ENCODE measurements at regions not wholly inside any gene's neighbourhood (a gene's known extent, or its start where the extent isn't known, plus 50 kb on each side); places are given as distances from the start of the nearest gene placed in this dataset.
"Not testable (repeated sequence)": the region's sequence is repeated elsewhere in the genome, so short reads cannot be mapped to it uniquely, and the experiment has no call there.

- DNase-seq (ENCODE audit: low read depth): no peak
- TF ChIP-seq, protein P1, sequence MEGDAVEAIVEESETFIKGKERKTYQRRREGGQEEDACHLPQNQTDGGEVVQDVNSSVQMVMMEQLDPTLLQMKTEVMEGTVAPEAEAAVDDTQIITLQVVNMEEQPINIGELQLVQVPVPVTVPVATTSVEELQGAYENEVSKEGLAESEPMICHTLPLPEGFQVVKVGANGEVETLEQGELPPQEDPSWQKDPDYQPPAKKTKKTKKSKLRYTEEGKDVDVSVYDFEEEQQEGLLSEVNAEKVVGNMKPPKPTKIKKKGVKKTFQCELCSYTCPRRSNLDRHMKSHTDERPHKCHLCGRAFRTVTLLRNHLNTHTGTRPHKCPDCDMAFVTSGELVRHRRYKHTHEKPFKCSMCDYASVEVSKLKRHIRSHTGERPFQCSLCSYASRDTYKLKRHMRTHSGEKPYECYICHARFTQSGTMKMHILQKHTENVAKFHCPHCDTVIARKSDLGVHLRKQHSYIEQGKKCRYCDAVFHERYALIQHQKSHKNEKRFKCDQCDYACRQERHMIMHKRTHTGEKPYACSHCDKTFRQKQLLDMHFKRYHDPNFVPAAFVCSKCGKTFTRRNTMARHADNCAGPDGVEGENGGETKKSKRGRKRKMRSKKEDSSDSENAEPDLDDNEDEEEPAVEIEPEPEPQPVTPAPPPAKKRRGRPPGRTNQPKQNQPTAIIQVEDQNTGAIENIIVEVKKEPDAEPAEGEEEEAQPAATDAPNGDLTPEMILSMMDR (IDR thresholded peaks at IDR 0.05; ENCODE audit: control insufficient read depth, extremely low read depth, insufficient read depth): no peak
- H3K4me3 ChIP-seq (ENCODE audit: low read depth, low read length): no peak overlapping the region
These were observed 227.3 kb downstream of the NMUR2 start for GRCh38 chr5:152177626-152178349.

DNA sequence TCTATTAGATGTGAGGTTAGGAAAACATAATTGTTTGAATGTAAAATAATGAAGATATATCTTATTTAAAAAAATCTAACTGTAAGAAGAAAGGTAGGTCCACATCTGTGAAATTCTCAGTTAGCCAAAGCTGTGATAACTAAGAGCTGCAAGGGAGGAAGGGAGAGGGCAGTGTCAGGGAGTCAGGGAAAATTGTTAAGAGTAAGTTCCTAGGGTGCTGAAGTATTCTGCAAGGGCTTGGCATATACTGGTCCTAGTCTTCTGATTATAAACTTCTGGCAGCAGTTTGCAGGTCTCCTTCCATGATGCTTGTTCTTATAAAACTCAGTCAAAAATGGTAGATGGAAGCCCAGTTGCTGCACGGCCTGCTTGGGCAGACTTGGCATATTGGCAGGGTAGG lies 233.2 kb downstream of the NMUR2 start:
- TF ChIP-seq, protein P1 (IDR thresholded peaks at IDR 0.05; ENCODE audit: control insufficient read depth, extremely low read depth, insufficient read depth): no peak
- no peak overlapping the region for H3K4me3 ChIP-seq (ENCODE audit: low read depth, low read length)
- no peak for DNase-seq (ENCODE audit: low read depth)

GRCh38 chr5:152170350-152170749 lies 234.7 kb downstream of the NMUR2 start:
- no peak overlapping the region for H3K4me3 ChIP-seq (ENCODE audit: low read depth, low read length)
- TF ChIP-seq, protein P1 (IDR thresholded peaks at IDR 0.05; ENCODE audit: control insufficient read depth, extremely low read depth, insufficient read depth): no peak
- no peak for DNase-seq (ENCODE audit: low read depth)

DNA sequence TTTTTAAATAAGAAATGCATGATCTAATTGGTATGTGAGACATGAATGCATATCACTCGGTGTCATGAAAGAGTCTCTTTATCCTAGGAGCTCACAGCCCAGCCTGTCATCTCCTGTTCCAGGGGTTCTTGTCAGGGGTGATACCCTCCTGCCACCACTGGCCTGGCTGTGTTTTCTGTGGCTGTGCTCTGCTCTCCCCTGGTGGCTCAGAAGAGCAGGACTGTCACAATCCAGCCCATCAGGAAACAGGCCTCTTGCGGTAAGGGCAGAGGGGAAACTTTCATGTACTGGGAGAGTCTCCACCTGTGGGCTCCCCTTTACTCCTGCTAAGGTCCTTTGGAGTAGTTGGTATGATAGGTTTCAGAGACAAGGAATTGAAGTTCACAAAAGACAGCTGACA lies 240.2 kb upstream of the GLRA1 start:
- H3K4me3 ChIP-seq (ENCODE audit: low read depth, low read length): no peak overlapping the region
- no peak for DNase-seq (ENCODE audit: low read depth)
- TF ChIP-seq, protein P1 (IDR thresholded peaks at IDR 0.05; ENCODE audit: control insufficient read depth, extremely low read depth, insufficient read depth): no peak

DNA sequence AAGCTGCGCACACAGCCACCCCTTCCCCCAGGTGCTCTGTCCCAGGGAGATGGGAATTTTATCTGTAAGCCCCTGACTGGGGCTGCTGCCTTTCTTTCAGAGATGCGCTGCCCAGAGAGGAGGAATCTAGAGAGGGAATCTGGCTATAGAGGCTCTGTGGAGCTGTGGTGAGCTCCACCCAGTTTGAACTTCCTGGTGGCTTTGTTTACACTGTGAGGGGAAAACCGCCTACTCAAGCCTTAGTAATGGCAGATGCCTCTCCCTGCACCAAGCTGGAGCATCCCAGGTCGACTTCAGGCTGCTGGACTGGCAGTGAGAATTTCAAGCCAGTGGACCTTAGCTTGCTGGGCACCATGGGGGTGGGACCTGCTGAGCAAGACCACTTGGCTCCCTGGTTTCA lies 235.2 kb upstream of the GLRA1 start:
- not testable (repeated sequence) for H3K4me3 ChIP-seq (ENCODE audit: low read depth, low read length); DNase-seq (ENCODE audit: low read depth)

DNA sequence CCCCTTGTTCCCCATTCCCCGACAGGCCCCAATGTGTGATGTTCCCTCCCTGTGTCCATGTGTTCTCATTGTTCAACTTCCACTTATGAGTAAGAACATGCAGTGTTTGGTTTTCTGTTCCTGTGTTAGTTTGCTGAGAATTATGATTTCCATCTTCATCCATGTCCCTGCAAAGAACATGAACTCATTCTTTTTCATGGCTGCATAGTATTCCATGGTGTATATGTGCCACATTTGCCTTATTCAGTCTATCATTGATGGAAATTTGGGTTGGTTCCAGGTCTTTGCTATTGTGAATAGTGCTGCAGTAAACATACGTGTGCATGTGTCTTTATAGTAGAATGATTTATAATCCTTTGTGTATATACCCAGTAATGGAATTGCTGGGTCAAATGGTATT lies 229.8 kb upstream of the GLRA1 start:
- DNase-seq (ENCODE audit: low read depth); H3K4me3 ChIP-seq (ENCODE audit: low read depth, low read length): not testable (repeated sequence)

GRCh38 chr5:152151940-152152339 lies 227.3 kb upstream of the GLRA1 start:
- no peak for DNase-seq (ENCODE audit: low read depth)
- H3K4me3 ChIP-seq (ENCODE audit: low read depth, low read length): no peak overlapping the region
- TF ChIP-seq, protein P1 (IDR thresholded peaks at IDR 0.05; ENCODE audit: control insufficient read depth, extremely low read depth, insufficient read depth): no peak

- TF ChIP-seq, protein P1 (IDR thresholded peaks at IDR 0.05; ENCODE audit: control insufficient read depth, extremely low read depth, insufficient read depth): no peak
- no peak for DNase-seq (ENCODE audit: low read depth)
- H3K4me3 ChIP-seq (ENCODE audit: low read depth, low read length): no peak overlapping the region
These were observed 226.5 kb upstream of the GLRA1 start for GRCh38 chr5:152151113-152151512.
